H9 (cell line): ENCODE measurements at regions not wholly inside any gene's neighbourhood (a gene's known extent, or its start where the extent isn't known, plus 50 kb on each side); places are given as distances from the start of the nearest gene placed in this dataset.

Experiments
- DNase-seq: peaks from one replicate; pipeline ENCODE4 v3.0.0-alpha.2; 2017
- H2AFZ ChIP-seq: one replicate; pipeline ENCODE4 v1.6.1; 2013; ENCODE audit warnings: mild to moderate bottlenecking, low read length, control low read depth, moderate library complexity
- H2AK5ac ChIP-seq: 2 replicates; pipeline ENCODE4 v1.6.1; 2013; ENCODE audit warnings: low read length, control low read depth, mixed read lengths; ENCODE audit not compliant: insufficient read length
- H2BK120ac ChIP-seq: one replicate; pipeline ENCODE4 v1.6.1; 2013; ENCODE audit warnings: low read depth, mild to moderate bottlenecking, low read length, control low read depth, inconsistent platforms; ENCODE audit not compliant: poor library complexity, severe bottlenecking
- H2BK12ac ChIP-seq: 2 replicates; pipeline ENCODE4 v1.6.1; 2013; ENCODE audit warnings: low read length, control low read depth, mixed read lengths, low read depth; ENCODE audit not compliant: insufficient read length
- H2BK15ac ChIP-seq: 2 replicates; pipeline ENCODE4 v1.6.1; 2013; ENCODE audit warnings: low read depth, low read length, control low read depth
- H2BK20ac ChIP-seq: one replicate; pipeline ENCODE4 v1.6.1; 2013; ENCODE audit warnings: low read depth, mild to moderate bottlenecking, low read length, control low read depth, inconsistent platforms; ENCODE audit not compliant: poor library complexity, severe bottlenecking
- H2BK5ac ChIP-seq: 2 replicates; pipeline ENCODE4 v1.6.1; 2013; ENCODE audit warnings: low read length, control low read depth, mixed read lengths; ENCODE audit not compliant: insufficient read length
- H3K14ac ChIP-seq: 2 replicates; pipeline ENCODE4 v1.6.1; 2013; ENCODE audit warnings: low read length, control low read depth; ENCODE audit not compliant: insufficient read depth
- H3K18ac ChIP-seq: 2 replicates; pipeline ENCODE4 v1.6.1; 2013; ENCODE audit warnings: low read depth, mild to moderate bottlenecking, mixed read lengths, low read length, control low read depth; ENCODE audit not compliant: insufficient read length
- H3K23ac ChIP-seq: 2 replicates; pipeline ENCODE4 v1.6.1; 2013; ENCODE audit warnings: low read length, control low read depth, mixed read lengths, low read depth; ENCODE audit not compliant: insufficient read length
- H3K23me2 ChIP-seq: 2 replicates; pipeline ENCODE4 v1.6.1; 2013; ENCODE audit warnings: low read depth, mild to moderate bottlenecking, mixed read lengths, low read length, control low read depth; ENCODE audit not compliant: insufficient read length, poor library complexity, severe bottlenecking
- H3K27ac ChIP-seq: 2 replicates; pipeline ENCODE4 v1.5.1; 2013; ENCODE audit warnings: low read length, control low read depth, mixed read lengths, low read depth; ENCODE audit not compliant: insufficient read length
- H3K27me3 ChIP-seq: 2 replicates; pipeline ENCODE4 v1.6.1; 2013; ENCODE audit warnings: low read length, control low read depth, inconsistent platforms; ENCODE audit not compliant: insufficient read depth
- H3K4ac ChIP-seq: 2 replicates; pipeline ENCODE4 v1.6.1; 2013; ENCODE audit warnings: low read depth, mild to moderate bottlenecking, control low read depth, inconsistent platforms, low read length, moderate library complexity
- H3K4me1 ChIP-seq: 2 replicates; pipeline ENCODE4 v1.6.1; 2013; ENCODE audit warnings: low read length, control low read depth, inconsistent platforms; ENCODE audit not compliant: insufficient read depth
- H3K4me2 ChIP-seq: 2 replicates; pipeline ENCODE4 v1.6.1; 2013; ENCODE audit warnings: low read length, control low read depth, mixed read lengths; ENCODE audit not compliant: insufficient read length, insufficient read depth
- H3K56ac ChIP-seq: 2 replicates; pipeline ENCODE4 v1.6.1; 2013; ENCODE audit warnings: low read depth, mild to moderate bottlenecking, mixed read lengths, low read length, control low read depth; ENCODE audit not compliant: insufficient read length
- H3K79me1 ChIP-seq: 2 replicates; pipeline ENCODE4 v1.6.1; 2013; ENCODE audit warnings: low read depth, mild to moderate bottlenecking, moderate library complexity, low read length, control low read depth, inconsistent platforms; ENCODE audit not compliant: insufficient read depth, poor library complexity, severe bottlenecking
- H3K79me2 ChIP-seq: 2 replicates; pipeline ENCODE4 v1.6.1; 2013; ENCODE audit warnings: low read length, control low read depth, inconsistent platforms; ENCODE audit not compliant: insufficient read depth
- H3K9ac ChIP-seq: 2 replicates; pipeline ENCODE4 v1.6.1; 2013; ENCODE audit warnings: low read length, control low read depth, mixed read lengths; ENCODE audit not compliant: insufficient read length; ENCODE audit errors: extremely low read depth
- H3K9me3 ChIP-seq: one replicate; pipeline ENCODE4 v1.6.1; 2013; ENCODE audit warnings: low read depth, low read length, inconsistent platforms; ENCODE audit not compliant: control insufficient read depth
- H3T11ph ChIP-seq: one replicate; pipeline ENCODE4 v1.6.1; 2013; ENCODE audit warnings: mild to moderate bottlenecking, low read length, control low read depth, inconsistent platforms
- H4K20me1 ChIP-seq: one replicate; pipeline ENCODE4 v1.6.1; 2013; ENCODE audit not compliant: control insufficient read depth, insufficient read length, insufficient read depth
- H4K5ac ChIP-seq: 2 replicates; pipeline ENCODE4 v1.6.1; 2013; ENCODE audit warnings: low read depth, mild to moderate bottlenecking, mixed read lengths, low read length, control low read depth; ENCODE audit not compliant: insufficient read length
- H4K8ac ChIP-seq: replicated peaks from 2 replicates; pipeline ENCODE4 v1.6.1; 2013; ENCODE audit warnings: low read length, control low read depth, mixed read lengths, low read depth; ENCODE audit not compliant: insufficient read length
- H4K91ac ChIP-seq: 2 replicates; pipeline ENCODE4 v1.6.1; 2013; ENCODE audit warnings: low read depth, mild to moderate bottlenecking, moderate library complexity, mixed read lengths, low read length, control low read depth; ENCODE audit not compliant: insufficient read length
- H3K27ac Mint-ChIP-seq, 3 experiments: 2 replicates in 2 of 3; 3 replicates in 1 of 3; pipeline ENCODE4 v1.8.0; 2020 to 2021; ENCODE audit warnings: mixed read lengths in 3 of 3, mild to moderate bottlenecking in 1 of 3, moderate library complexity in 1 of 3
- H3K27me3 Mint-ChIP-seq: 2 replicates; pipeline ENCODE4 v1.8.0; 2021; ENCODE audit warnings: low read depth, mild to moderate bottlenecking, moderate library complexity, mixed read lengths
- H3K36me3 Mint-ChIP-seq, 3 experiments: 2 replicates in 2 of 3; 3 replicates in 1 of 3; pipeline ENCODE4 v1.8.0; 2020 to 2021; ENCODE audit warnings: low read depth in 3 of 3, mixed read lengths in 3 of 3; ENCODE audit not compliant: insufficient read depth in 1 of 3
- H3K4me1 Mint-ChIP-seq, 2 experiments: 2 replicates each; pipeline ENCODE4 v1.8.0; 2020; ENCODE audit warnings: mixed read lengths in 2 of 2
- H3K4me3 Mint-ChIP-seq, 2 experiments: 2 replicates in 1 of 2; 3 replicates in 1 of 2; pipeline ENCODE4 v1.8.0; 2020 to 2021; ENCODE audit warnings: mild to moderate bottlenecking in 2 of 2, mixed read lengths in 2 of 2, moderate library complexity in 1 of 2
- H3K9me3 Mint-ChIP-seq, 2 experiments: 2 replicates in 1 of 2; 3 replicates in 1 of 2; pipeline ENCODE4 v1.8.0; 2020; ENCODE audit warnings: mild to moderate bottlenecking in 2 of 2, mixed read lengths in 2 of 2, moderate library complexity in 1 of 2
- WGBS: extraction: QIAGEN DNeasy Blood & Tissue Kit; methylation state at CpG from one replicate; pipeline ENCODE4 v1.1.7; 2013; ENCODE audit warnings: missing lambda C conversion rate, low lambda C conversion rate, mixed read lengths; ENCODE audit not compliant: insufficient read length; ENCODE audit errors: extremely low coverage; 5-methylcytosine and 5-hydroxymethylcytosine counted together
- TF ChIP-seq, protein P1 (sequence below): fragments of 200-600 bp; sonication (generic); conservative IDR thresholded peaks from 3 replicates; pipeline ENCODE4 v1.8.0; 2021; ENCODE audit warnings: antibody characterized with exemption, mild to moderate bottlenecking

DNA sequence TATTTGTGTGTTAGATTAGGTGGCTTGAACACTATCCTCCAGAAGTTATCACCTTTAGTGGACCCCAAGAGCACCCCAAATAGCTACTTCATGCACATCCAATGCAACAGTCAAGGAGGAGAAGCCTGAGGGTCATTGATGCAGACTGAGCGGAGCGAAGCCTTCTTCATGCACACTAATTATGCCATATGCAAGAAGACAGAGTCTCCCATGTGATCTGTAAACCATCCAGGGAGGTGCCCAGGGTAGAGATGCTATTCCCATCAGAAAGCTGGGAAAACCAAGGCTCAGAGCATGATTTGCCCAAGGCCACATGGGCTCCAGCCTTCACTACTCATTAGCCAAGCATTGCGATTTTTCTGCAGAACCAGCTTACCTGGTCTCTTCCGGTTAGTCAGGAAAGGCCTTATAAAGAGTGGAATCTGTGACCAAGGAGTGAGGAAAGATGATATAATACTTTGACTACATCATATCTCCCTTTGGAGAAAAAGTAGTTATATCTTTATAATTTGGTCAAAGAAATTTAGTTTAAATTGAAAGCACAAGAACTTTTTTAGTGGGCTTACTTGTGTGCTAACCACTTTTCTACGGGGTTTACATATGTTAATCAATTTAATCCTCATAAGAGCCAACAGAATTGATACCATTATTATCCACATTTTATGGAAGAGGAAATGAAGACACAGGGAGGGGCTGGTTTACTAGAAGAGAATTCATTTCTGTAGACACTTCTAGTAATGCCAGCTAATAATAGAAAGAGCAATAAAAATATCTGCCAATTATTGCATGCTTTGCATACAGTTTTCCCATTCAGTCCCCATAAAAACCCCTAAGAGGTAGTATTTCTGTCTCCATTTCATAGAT lies 220.0 kb downstream of the ESM1 start:
- Histone ChIP-seq H3K79me1 (no peaks in the 10 kb centered on the region), H2BK15ac (no peak overlapping the region), H2AK5ac (no peak overlapping the region), H3K27me3 (no peaks in the 10 kb centered on the region), H2BK5ac (no peak overlapping the region), H3K4ac (no peak overlapping the region), H2BK120ac (no peak overlapping the region), H3K4me2 (no peak overlapping the region), H4K20me1 (no peaks in the 10 kb centered on the region), H4K91ac (no peak overlapping the region), H4K5ac (no peak overlapping the region), H3K14ac (no peak overlapping the region), H3K23me2 (no peaks in the 10 kb centered on the region), H3K9me3 (no peaks in the 10 kb centered on the region), H3T11ph (no peak overlapping the region), H3K4me1 (no peaks in the 10 kb centered on the region), H3K18ac (no peak overlapping the region), H3K9ac (no peak overlapping the region), H2BK12ac (no peak overlapping the region), H2BK20ac (no peak overlapping the region), H3K23ac (no peak overlapping the region), H2AFZ (no peak overlapping the region), H3K56ac (no peak overlapping the region), H3K27ac (no peak overlapping the region), H3K79me2 (no peaks in the 10 kb centered on the region), H4K8ac (no peak overlapping the region)
- no peaks in the 10 kb centered on the region; a peak in 1 of 7 replicates for H3K36me3 Mint-ChIP-seq
- H3K27ac Mint-ChIP-seq, result no peak overlapping the region
- H3K9me3 Mint-ChIP-seq, result no peaks in the 10 kb centered on the region
- WGBS, result no CpG with 5 or more reads among the region's 5 CpGs
- H3K4me3 Mint-ChIP-seq, result no peak overlapping the region
- no peak for DNase-seq
- H3K4me1 Mint-ChIP-seq, result 0 out of 4 replicates have a peak, but pooled peaks cover 0 to 2% of the 10 kb centered on the region in 2 experiments
- TF ChIP-seq, protein P1, sequence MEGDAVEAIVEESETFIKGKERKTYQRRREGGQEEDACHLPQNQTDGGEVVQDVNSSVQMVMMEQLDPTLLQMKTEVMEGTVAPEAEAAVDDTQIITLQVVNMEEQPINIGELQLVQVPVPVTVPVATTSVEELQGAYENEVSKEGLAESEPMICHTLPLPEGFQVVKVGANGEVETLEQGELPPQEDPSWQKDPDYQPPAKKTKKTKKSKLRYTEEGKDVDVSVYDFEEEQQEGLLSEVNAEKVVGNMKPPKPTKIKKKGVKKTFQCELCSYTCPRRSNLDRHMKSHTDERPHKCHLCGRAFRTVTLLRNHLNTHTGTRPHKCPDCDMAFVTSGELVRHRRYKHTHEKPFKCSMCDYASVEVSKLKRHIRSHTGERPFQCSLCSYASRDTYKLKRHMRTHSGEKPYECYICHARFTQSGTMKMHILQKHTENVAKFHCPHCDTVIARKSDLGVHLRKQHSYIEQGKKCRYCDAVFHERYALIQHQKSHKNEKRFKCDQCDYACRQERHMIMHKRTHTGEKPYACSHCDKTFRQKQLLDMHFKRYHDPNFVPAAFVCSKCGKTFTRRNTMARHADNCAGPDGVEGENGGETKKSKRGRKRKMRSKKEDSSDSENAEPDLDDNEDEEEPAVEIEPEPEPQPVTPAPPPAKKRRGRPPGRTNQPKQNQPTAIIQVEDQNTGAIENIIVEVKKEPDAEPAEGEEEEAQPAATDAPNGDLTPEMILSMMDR, result no peak
- no peaks in the 10 kb centered on the region for H3K27me3 Mint-ChIP-seq
